Stimulated activated naive CD4-positive, alpha-beta T cell (primary cell): ENCODE measurements at regions not wholly inside any gene's neighbourhood (a gene's known extent, or its start where the extent isn't known, plus 50 kb on each side); places are given as distances from the start of the nearest gene placed in this dataset.
"Not testable (repeated sequence)": the region's sequence is repeated elsewhere in the genome, so short reads cannot be mapped to it uniquely, and the experiment has no call there.

Experiments used
- DNase-seq, 6 experiments: peaks; one replicate each; lab custom pipeline; 2025; lab: John Stamatoyannopoulos, UW

DNA sequence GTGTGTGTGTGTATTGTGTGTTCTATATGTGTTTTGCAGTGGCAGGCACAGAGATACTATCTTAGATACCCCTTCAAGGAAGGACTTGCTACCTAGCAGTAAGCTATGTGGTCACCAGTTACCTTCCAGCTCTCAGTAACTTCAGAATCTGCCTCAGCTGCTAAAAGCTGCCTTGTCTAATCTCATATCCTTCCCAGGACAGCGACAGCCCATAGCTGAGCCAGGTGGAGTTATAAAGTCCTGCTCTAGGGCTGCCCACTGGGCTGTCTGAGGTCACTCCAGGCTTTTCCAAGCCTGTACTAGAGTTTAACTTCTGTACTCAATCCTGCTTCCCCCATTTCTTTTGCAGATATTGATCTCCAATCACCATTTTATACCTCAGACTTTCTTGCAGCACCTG lies 942.6 kb downstream of the GALC start:
- DNase-seq = no peak

GRCh38 chr14:87049950-87050349 lies 943.0 kb downstream of the GALC start:
- DNase-seq = peak in 2 of 6 experiments; percentile 1 to 19

- no peak for DNase-seq
Observed at GRCh38 chr14:87046960-87047359, 946.0 kb downstream of the GALC start.

GRCh38 chr14:87045956-87046355 lies 947.0 kb downstream of the GALC start:
- DNase-seq = no peak

DNA sequence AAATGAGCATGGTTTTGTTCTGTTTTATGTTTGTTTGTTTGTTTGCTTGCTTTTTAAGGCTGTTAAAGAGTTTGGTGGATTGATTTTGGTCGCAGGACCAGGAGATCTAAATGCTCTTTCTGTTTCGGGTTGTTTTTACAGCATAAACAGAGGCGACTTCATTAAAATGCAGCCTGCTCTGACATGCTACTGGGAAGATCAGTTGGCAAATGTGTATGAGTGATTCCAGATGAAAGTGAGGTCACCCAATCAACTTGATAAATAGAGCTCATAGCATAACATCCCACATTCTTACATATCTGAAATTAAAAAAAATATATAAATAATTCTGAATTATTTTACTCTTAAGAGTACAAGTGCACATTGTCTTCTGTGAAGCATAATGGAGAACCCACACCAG lies 947.7 kb downstream of the GALC start:
- DNase-seq = no peak

GRCh38 chr14:87044807-87045206 lies 948.2 kb downstream of the GALC start:
- DNase-seq = no peak

GRCh38 chr14:87043667-87044200 lies 949.2 kb downstream of the GALC start:
- DNase-seq = no peak

DNA sequence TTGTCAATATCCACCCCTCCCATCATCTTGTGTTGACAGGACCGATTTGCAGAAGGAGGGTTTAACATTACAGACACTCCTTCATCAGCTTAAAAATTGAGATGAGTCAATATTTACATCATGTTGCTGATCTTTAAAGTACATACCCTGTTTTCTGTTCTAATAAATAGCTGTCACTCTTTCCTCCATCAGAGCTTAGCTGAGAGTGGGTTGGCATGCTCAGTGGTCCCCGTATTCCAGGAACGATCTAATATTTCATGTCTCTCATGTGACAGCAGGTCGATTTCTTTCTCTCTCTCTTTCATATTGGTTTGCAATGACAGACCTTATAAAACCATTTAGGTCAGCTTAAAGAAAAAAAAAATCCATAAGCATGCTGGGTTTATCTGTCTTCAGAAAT lies 950.6 kb downstream of the GALC start:
- DNase-seq = no peak

DNA sequence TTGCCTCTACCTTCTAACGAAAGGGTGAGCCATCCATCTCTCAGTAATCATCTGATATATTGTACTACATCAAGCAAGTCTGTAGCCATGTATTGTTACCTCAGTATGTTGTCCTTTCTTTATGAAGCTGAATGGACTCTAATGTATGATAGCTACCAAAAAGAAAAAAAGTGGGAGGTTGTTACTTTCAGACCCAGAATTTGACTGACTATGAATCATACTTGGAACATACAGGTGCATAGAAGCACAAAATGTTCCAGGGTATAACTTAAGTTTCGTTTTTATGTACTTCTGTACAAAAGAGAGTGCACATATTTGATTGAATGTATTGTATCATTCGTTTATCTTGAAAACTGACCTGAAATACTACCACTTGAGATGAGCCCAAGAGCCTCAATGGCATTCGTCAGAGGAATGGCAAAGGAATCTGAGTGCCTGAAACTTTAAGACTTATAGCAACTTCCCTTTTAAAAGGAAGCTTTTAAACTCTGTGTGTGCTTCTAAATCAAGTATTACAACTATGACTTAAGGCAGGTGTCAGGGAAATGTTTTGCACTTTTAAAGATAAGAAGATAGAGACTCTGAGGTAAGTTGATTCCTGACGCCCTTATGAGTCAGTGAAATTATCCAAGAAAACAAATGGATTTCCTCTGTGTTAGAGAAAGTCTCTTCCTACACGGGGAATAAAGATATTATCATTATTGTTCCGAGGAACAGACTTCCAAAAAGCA lies 951.5 kb downstream of the GALC start:
- no peak for DNase-seq

GRCh38 chr14:87034680-87035079 lies 958.3 kb downstream of the GALC start:
- no peak for DNase-seq

GRCh38 chr14:87030197-87030596 lies 962.8 kb downstream of the GALC start:
- DNase-seq = no peak

- DNase-seq = not testable (repeated sequence)
Observed at GRCh38 chr14:87020106-87020505, 972.9 kb downstream of the GALC start.

DNA sequence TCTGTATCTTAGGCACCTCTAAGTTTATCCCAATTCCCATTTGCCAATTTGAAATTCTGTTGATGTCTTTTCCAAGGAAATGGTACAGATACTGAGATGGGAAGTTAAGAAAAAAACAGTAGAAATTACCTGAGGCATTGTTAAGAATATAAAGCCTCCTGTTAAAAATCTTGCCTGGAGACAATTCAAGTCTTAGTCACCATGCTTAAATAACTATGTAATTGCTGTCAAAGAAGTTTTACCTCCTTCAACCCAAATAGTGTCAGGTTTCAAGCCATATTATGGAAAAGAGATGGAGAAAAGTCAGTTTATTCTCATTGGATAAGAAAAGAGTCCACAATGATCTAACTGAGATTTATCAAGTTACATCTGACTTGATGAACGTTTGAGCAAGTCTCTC lies 974.7 kb downstream of the GALC start:
- no peak for DNase-seq

DNA sequence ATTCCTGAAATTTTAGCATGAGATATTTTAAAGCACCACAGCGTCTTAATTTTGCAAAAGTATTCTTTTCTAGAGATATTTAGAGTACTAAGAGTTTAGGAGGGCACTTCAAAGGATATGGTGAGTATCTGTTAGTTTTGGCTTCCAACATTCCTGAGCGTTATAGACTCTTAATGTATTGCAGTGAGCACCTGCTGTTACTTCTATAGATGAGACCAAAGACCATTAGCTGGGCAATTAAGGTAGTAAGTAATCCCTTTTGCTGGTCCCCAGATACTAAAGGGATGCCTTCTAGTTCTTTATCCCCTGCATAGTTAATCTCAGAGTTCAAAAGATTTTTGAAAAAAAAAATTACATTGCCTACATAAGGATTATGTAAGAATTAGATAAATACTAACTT lies 975.6 kb downstream of the GALC start:
- no peak for DNase-seq

DNA sequence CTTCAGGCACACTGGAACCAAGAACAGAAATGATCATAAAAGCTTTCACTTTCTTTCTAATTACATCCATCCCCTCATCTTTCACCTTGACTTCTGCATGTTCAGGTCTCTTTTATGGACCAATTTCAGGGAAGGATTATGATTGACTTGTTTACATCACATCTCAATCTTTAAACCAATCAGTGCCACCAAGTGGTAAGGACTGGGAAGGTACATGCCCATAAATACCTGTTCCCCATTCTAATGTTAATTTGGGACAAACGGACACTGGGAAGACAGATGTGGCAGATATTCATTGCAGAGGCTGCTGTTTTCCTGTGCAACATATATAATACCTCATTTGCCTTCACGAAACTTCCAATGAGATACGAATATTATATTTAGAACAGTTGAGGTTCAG lies 978.1 kb downstream of the GALC start:
- no peak for DNase-seq

DNA sequence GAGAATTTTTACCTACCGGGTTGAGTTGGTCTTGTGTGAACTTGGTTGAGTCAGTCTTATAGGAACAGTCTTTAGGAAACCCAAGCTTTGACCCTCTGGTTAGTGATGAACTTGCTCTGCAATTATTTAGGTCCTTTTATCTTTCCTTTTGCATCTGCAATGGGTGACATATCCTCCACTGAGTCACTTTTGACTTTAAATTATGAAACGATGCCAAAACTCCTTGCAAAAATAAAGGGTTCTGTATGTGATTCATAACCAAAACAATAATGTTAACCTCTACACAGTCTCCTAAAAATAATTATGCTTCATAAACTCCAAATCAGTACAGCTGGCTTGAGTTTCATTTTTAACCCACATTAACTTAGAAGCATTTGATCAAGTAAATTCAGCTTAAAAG lies 979.4 kb downstream of the GALC start:
- DNase-seq = no peak

DNA sequence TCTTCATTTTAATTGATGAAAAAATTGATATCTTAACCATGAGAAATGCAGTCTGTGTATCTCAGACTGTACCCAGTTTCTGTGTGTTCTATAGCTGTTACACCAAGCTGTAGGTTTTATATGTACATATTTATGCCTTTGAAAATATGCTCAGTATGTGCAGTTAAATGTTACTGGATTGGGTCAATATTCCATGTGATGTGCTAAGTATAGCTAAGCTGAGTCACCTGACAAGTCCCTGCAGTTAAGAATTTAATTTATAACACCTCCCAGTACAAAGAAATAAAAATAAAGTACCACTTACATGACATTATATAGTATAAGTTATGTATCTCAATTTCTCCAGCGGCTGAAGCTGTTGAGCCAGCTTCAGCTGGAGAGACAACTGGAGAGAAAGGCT lies 984.0 kb downstream of the GALC start:
- DNase-seq = no peak

- DNase-seq = no peak
Observed at GRCh38 chr14:87005280-87005679, 987.7 kb downstream of the GALC start.

- no peak for DNase-seq
Observed at GRCh38 chr14:87002776-87003175, 990.2 kb downstream of the GALC start.

DNA sequence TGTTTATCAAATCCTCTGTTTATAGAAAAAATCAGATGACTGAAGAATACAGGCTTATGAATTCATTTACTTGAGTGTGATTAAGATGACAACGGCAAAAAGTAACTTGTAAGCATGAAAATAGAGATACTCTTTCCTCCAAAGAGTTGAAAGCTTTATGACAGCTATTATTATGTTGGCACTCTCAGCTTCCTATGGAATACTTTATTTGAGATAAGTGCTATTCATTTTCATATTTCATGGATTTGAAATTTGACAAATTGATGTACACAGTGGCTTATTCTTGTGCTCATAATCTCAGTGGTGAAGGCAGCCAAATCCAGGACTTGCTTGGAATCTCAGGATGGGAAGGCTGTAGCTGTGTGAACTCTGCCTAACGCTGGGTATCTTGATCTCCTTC lies 991.6 kb downstream of the GALC start:
- DNase-seq = no peak

- DNase-seq = no peak
Observed at GRCh38 chr14:87000081-87000480, 992.9 kb downstream of the GALC start.

DNA sequence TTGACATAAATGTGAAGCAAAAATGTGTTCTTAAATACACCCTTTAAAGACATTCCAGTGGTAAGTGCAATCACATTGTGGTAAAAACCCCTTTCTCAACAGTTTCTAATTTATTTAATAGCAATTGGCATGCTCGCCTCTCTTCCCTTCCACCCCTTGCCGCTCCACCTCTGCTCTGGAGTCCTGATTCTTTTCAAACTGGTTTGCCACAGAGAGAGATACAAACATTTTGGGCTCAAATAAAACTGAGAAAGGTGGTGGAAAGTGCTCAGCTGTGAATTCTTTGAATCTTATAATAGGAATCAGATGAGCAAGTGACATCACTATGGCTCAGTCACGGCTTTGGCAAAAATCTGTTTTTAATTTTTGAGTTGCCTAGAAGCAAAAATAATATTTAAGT lies 993.9 kb downstream of the GALC start:
- no peak for DNase-seq

- no peak for DNase-seq
Observed at GRCh38 chr14:86997271-86997670, 995.7 kb downstream of the GALC start.

- no peak for DNase-seq
Observed at GRCh38 chr14:86990396-86990795, 1002.6 kb downstream of the GALC start.
